Stimulated activated CD4-positive, alpha-beta T cell treated with anti-CD3 and anti-CD28 coated beads, Interleukin-12 subunit alpha, Interleukin-12 subunit beta, amount 100 ng/mL, for 4 hours (primary cell): ENCODE measurements at regions not wholly inside any gene's neighbourhood (a gene's known extent, or its start where the extent isn't known, plus 50 kb on each side); places are given as distances from the start of the nearest gene placed in this dataset.

Experiments used
- DNase-seq: peaks from one replicate; pipeline ENCODE4 v3.0.0-alpha.2; 2020

GRCh38 chr18:59954755-59955156, 55.0 kb downstream of the PMAIP1 start:
- no peak for DNase-seq

- no peak for DNase-seq
Measured at GRCh38 chr18:59954241-59954640, 54.4 kb downstream of the PMAIP1 start.
